Smooth muscle cell of the brain vasculature (primary cell): ENCODE measurements at regions not wholly inside any gene's neighbourhood (a gene's known extent, or its start where the extent isn't known, plus 50 kb on each side); places are given as distances from the start of the nearest gene placed in this dataset.

Experiments
- DNase-seq: peaks from one replicate; pipeline ENCODE4 v3.0.0-alpha.2; 2012; ENCODE audit warnings: low read depth, low spot score

DNA sequence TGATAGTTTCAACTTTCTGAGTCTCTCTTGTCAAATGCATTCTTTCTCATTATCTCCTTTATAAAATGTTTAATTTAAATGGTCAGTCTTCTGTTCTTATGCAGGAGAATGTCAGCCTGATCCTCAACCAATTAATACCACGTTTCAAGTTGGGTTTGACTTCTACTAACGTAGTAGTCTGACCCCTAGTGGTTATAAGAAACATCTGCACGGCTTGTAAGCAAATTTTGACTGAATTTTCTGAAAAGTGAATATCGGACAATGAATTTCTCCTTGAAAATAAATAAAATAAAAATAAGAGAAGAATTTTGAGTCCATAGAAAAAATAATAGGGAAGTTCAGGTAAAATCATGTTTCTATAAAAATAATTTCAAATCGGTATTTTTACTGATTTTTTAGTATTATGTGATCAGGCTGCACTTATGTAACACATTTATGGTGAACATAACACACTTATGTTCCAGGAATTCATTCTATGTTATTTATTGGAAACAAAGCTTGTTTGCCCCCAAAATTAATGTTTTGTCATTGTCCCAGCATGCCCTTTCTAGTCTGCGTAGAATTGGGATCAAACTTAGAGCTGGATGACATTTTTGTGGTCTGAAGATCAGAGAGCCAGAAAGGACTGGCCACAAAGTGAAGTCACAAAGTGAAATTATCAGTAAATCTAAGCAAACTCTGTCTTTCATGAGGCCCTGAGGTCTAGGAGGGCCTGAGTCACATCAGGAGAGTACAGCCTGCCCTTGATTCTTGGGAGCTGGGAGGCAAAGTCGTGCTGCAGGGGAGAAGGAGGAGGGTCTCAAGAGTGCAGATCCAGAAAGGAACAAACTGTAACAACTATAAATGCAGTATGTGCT is 101.2 kb upstream of the STXBP6 start:
- DNase-seq, result peak; percentile 7

DNA sequence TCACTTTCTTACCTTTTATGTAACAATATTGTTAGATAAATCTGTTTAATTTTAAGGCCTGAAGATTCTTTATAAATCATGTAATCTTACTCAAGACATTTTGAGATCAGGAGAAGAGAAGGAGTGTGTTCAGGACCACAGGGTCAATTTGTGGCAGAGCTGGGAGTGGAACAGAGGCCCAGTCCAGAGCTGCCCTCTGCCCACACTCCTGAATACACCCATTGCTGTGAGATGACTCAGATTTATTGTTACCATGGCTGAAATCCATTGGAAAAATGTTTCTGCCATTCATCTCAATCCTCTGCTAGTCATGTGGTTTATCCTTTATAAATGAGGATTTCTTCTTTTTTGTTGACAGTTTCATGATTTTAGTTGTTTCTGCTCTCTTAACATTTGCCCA is 100.5 kb upstream of the STXBP6 start:
- no peak for DNase-seq

DNA sequence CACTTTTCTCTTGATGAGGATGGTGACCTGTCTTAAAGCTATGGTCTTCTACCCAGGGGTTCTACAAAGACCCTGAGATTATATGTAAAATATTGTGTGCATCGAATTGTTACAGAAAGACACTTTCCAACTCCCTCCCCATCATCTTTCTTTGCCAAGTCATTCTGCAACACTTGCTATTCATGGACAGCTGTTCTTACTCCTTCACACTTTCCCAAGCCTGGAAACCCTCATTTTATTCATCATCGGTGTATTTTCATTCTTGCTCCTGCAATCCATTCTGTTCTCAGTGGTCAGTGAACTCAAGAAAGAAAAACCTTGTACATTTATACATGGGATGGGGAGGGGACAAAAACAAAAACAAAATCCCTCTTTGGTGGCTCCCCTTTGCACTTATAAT is 90.5 kb upstream of the STXBP6 start:
- DNase-seq, result no peak

DNA sequence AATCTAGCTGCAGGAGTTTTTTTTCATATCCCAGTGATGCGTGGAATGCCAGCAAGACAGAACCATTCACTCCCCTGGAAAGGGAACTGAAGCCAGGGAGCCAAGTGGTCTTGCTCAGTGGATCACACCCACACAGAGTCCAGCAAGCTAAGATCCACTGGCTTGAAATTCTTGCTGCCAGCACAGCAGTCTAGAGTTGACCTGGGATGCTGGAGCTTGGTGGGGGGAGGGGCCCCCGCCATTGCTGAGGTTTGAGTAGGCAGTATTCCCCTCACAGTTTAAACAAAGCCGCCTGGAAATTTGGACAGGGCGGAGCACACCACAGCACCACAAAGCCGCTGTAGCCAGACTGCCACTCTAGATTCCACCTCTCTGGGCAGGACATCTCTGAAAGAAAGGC is 86.9 kb upstream of the STXBP6 start:
- DNase-seq, result no peak

DNA sequence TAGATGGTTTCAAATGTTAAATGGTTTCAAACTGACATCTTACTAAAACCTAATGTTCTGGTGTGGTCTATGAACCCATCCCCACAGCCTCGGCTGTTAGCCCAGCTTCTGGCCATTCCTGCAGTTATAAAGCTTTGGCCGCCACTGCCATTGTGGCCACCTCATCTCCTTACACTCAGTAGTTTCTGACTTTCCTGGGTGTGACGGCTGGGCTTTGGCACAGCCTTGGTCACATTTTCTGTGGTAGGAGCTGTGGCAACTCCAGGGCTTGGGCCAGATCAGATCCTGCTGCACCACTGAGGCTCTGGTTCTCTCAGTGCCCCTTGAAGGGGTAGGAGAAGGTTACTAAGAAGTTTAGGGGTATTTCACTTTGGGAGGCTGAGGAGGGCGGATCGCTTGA is 84.2 kb upstream of the STXBP6 start:
- DNase-seq, result no peak

DNA sequence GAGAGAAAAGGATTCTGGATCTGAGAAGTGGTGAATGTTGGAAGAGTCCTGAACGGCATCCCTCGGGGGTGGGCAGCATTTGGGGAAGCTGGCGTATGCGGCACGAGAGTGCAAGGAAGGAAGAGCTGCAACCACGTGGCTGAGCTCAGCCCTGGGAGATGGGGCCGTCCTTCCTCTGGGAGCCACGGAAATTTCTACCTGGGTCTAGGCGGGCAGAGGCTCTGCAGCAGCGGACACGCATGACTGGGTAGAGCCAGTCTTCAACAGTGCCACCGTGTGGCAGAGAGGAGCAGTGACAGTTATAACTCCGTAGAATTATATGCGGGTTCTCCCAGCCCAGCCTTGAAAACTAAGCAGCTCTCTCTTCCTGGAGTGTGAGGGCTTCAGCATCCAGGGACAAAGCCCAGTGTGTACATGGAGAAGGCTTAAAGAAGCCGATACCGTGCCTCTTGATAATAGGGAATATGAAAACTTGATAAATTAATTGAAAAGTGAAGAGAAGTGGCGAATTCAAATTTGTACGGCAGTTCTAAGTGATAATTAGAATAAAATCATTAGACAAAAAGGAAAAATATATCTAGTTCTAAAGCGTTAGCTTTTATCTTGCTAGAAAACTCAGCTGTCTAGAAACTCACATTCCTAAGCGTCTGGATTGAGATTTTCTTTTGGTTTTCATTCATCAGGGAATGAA is 82.9 kb upstream of the STXBP6 start:
- no peak for DNase-seq

DNA sequence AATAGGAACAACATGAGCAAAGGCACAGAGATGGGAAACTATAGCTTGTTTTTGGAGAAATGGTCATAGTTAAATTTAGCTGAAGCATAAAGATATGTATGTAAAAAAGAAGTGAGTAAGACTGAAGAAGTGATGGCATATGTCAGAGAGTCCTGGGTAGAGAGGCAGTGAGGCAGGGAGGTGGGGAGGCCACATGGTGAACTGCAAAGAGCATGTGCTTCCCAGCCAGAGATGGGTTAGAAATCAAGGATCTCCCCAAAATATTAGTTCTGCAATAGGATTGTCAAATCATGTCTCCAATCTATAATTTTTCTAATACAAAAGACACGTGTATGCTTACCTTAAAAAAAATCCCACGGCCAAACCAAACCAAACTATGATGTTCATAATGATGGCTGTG is 82.1 kb upstream of the STXBP6 start:
- no peak for DNase-seq

DNA sequence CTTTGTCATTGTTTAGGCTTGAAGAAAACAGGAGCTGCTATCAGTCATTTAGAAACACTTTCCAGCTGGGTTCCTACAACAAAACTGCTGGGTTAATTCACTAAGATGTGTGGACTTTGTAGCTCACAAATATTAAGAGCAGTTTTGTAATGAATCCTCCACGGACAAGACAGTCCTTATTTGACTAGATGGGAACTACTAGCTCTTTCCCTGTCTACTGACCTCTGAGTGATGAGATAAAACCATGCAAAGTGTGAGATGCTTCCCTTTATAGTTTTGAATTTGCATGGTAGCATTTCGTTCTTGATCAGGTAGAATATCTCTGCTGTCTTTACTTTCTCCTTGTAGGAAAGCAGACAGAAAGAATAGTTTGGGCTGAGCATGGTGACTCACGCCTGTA is 72.9 kb upstream of the STXBP6 start:
- DNase-seq, result no peak

DNA sequence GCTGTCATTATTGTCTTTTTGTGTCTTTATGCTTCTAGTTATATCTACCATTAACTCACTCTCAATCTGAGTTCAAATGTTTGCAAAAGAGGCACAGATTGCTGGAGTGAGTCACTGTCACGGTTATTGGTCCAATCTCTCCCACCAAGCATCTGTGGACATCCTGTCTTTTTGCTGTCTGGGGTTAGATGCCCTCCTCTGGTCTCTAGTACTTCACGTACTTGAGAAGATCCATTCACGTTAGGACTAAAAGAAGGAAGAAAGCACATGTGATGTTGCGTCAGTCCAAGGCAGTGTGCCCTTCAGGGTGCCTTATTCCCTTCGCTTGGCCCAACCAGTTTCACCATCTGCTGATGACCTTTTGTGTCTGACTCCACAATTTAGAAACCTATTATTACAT is 72.3 kb upstream of the STXBP6 start:
- no peak for DNase-seq

DNA sequence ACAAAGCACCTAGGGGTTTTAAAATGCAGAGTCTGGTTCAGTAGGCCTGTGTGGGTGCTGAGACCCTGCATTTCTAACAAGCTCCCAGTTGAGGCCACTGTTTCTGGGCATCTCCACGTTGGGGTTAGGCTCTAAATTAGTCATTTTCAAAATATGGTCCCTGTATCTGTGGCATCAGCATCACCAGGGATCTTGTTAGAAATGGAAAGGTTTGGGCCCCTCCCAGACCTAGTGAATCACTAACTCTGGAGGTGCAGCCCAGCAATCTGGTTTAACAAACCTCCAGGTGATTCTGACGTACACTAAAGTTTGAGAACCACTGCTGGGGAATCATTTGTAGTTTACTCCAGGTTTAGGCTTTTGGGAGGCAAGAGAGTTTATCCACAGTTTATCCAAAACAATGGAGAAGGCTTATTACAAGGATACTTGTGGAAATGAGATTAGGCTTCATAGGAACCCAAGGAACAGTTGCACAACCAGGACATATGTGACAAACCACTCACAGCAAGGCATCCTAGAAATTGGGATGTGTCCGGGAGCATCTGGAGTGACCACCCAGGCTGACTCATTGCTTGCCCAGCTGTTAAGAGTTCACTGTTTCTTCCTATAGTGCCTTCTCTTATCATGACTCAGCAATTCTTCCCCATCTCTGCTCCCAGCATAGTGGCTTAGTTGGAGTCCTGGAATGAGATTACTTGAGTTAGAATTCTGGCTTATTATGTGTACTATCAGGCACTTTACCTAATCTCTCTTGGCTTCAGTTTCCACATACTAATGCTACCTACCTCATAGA is 71.6 kb upstream of the STXBP6 start:
- DNase-seq, result peak; percentile 45

DNA sequence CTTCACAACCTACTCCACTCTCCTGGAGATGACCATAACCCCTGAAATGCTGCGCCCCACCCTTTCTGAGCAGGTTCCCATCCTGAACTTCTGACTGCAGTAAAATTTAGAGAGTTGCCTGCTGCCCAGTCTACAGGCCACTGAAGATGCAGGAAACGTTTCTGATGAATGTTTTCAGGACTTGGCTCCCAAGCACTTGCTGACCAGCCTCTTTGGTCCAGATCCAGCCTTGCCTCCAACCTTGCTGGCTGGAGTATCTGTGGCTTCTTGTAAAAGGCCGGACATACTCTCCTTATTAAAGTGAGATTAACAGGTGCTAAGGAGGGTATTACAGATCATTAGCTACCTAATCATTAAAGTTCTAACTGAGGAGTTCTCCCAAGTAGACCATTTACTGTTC is 70.3 kb upstream of the STXBP6 start:
- no peak for DNase-seq

DNA sequence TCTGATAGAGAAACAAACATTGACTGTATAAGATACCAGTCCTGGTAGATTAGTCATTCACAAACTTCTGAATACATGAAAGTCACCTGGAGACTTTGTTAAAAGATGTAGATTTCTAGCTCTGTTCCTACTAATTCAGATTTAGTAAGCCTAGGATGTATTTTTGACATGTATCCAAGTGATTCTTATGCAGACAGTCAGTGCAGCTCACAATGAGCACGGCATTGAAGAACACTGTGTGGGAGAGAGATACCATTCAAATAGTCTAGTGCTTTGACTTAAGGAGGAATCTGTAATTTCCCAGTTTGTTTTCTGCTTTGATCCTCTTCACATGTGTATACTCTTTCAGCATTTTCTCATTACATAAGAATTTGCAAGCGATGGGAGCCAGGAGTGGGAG is 68.7 kb upstream of the STXBP6 start:
- DNase-seq, result no peak

DNA sequence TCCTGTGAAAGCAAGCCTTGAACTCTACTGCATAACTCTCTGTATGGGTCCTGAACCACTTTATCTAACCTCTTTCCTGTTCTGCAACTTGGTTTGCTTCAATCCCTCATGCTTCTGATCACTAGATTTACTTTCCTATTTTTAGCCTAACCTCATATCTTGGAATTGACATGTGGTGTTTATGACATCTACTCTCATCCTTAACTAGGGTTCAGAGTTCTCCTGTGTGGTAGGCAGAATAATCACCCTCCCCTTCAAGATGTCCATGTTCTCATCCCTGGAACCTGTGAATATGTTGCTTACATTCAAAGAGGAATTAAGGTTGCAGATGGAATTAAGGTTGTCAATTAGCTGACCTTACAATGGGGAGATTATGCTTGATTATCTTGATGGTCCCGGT is 67.4 kb upstream of the STXBP6 start:
- DNase-seq, result no peak

DNA sequence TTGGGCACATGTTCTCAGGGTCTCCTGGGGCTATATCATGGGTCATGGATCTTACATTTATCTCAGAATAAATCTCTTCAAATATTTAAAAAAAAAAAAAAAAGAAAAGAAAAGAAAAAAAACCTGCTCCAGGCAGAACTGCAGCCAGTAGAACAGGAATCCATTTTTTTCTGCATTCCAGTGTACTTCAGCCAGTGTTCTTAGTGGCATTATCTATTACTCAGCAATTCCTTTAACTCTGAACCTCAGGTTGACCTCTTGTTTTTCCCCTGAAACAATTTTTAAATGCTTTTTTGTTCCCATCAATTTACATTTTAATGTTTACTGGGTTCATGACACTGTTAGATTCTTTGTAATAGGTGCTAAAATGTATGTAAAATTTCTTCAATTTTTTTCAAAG is 66.7 kb upstream of the STXBP6 start:
- DNase-seq, result no peak

DNA sequence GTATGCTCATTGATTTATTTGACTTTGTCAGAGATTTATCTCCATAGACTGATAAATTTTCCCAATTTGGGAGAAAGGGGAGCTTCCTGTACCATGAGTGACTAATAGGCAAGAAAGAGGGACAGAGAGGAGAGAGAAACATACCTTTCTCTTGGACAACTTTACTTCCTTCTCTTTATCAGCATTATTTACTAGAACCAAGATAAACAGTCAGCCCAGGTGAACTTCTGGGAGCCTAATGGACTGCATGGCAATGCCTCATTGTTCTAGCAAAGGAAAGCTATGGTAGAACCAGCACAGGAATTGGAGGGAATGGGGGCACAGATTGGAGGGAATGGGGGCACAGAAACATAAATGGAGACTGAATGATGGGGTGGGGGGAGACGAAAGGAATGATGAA is 63.4 kb upstream of the STXBP6 start:
- no peak for DNase-seq

DNA sequence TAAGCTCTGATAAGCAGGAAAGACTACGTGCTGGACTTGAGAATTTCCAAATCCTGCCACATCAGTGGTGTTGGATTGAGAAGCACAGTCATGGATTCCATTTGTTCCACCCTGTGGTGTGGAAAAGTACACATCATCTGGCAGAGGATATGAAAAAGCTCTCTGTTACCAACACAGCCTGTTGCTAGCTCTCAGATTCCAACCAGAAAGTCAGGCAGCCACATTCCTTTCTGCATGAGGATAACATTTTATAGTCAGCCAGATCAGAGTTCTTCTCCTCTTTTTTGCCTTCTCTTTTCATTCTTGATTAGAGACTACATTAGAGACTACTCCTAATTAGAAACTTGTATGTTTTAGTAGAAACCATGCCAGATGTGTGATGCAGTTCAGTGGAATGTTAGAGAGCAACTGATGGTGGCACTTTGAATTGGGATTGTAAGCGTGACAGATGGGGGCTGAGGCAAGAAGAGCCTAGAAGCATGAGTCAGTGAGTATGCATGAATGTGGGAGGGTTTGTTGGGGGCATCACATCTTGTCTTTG is 61.2 kb upstream of the STXBP6 start:
- DNase-seq, result peak; percentile 58

DNA sequence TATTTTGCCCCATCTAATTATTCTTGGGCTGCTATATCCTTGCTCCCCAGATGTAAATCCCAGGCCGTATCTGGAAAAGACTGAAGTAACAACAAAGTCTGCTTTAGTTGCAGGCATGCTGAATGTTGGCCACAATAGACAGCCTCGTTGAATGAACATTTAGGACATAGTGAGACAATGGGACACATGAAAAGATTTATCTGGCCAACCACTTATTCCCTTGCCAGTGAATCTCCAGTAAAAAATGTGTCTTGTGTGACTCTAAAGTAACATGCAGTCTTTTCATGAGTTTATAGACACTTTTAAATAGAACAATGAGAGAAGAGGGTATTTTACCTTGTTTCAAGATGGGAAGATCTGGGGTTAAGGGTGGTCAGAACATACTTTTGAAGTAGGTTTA is 60.2 kb upstream of the STXBP6 start:
- no peak for DNase-seq

DNA sequence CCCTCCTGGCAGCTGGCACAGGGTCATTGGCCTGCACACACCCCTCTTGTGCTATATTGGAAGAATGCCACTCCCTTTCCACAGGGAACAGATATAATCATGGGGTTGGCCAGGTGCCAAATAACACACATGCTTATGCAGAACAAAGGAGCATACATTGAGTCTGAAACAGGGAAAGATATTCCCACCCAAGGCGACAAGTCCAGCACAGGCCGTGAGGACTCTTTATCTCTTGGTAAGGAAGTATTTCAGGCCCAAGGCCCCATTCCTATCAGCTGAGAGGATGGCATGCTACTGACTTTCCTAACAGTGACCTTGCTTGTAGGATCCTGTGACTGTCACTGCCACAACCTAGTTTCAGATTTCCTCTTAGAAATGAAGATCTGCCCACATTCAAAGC is 59.0 kb upstream of the STXBP6 start:
- DNase-seq, result no peak

DNA sequence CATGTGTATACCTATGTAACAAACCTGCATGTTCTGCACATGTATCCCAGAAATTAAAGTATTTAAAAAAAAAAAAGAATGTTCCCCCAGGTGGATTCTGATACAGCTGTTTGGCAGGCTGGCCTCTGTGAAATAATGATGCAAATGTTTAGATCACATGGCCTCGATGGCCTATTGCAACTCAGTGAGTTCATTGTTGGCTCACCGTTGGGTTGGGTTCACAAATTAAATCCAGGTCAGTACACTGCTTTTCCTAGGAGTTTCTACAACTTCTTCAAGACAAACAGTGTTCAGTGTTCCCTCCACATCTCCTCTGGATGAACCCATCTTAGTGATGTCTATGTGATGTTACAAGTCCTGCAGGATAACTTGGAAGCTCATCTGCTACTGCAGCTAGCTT is 58.3 kb upstream of the STXBP6 start:
- no peak for DNase-seq

DNA sequence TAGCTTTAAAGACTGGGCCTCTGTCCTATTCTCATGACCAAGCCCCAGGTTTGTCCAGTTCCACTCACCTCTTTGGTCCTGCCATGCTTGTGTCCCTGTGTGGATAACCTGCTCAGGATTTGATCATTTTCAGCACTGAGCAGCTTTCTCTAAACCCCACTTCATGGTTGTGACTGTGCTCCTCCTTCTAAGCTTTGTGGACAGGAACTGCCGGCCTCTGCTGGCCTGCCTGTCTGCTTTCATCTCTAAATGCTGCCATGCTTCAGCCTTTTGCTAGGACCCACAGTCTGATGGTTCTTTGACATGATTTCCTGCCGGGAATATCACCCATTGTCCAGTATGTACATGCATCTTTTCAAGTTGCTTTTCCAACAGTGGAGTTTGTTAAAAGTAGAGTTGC is 53.9 kb upstream of the STXBP6 start:
- DNase-seq, result no peak

DNA sequence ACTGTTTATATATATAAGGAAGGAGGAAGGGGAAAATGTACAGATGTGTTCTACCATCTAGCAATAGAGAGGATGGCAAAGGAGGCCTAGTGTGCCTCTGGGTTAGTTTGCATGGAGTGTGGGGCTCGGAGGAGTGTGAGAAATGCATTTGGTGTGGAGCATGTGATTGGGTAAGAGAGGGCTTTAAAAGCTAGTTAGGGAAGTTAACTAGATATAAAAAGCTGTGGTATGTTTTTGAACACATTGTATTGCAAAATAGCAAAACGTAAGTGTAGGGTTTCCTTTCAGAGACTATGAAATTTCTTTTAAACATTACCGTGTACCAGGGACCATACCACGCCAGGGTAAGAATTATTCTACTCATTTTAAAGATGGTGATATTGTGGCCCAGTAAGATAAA is 53.3 kb upstream of the STXBP6 start:
- no peak for DNase-seq

DNA sequence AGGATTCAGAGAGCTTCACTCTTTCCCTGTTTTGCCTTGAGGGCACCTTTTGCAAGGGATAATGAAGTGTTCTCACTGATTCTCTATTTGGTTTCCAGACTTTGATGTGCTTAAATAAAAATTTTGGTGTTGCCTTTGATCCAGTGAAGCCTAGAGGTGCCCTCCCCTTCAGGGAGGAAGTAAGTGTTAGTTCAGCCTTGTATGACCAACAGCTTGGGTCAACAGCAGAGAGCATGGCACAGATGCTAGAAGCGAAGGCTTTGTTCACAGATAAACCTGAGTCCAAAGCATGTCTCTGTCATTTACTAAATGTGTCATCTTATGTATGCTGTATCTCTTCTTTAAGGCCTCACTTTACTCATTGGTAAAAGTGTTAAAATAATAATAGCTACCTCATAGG is 52.8 kb upstream of the STXBP6 start:
- DNase-seq, result no peak
